Natural killer cell (primary cell): ENCODE measurements at regions not wholly inside any gene's neighbourhood (a gene's known extent, or its start where the extent isn't known, plus 50 kb on each side); places are given as distances from the start of the nearest gene placed in this dataset.

Experiments
- ATAC-seq, 3 donors: fragments of 150-1000 bp in 2 of 3; fragments of 200-7000 bp in 1 of 3; cut with Tn5 transposase; 1 replicate in 1 of 3; 2 replicates in 2 of 3; pipeline ENCODE4 v1.10.0; 2021; ENCODE audit warnings: mild to moderate bottlenecking in 2 of 3, moderate library complexity in 2 of 3
- DNase-seq, 2 donors: peaks; one replicate each; pipeline versions ENCODE4 v3.0.0 to v3.0.0-alpha.2; 2013 to 2021; ENCODE audit warnings: mixed read lengths in 1 of 2
- H3K27ac ChIP-seq: one replicate; pipeline ENCODE4 v1.5.1; 2013; ENCODE audit warnings: mild to moderate bottlenecking, low read length
- H3K27me3 ChIP-seq: one replicate; pipeline ENCODE4 v1.6.1; 2013; ENCODE audit warnings: low read length; ENCODE audit not compliant: control insufficient read depth, insufficient read depth
- H3K36me3 ChIP-seq: one replicate; pipeline ENCODE4 v1.6.1; 2013; ENCODE audit warnings: low read length; ENCODE audit not compliant: control insufficient read depth, insufficient read depth
- H3K4me1 ChIP-seq: one replicate; pipeline ENCODE4 v1.6.1; 2013; ENCODE audit warnings: low read length; ENCODE audit not compliant: control insufficient read depth, insufficient read depth
- H3K4me3 ChIP-seq: one replicate; pipeline ENCODE4 v1.5.1; 2013; ENCODE audit warnings: low read length
- H3K9me3 ChIP-seq: one replicate; pipeline ENCODE4 v1.6.1; 2013; ENCODE audit warnings: low read length; ENCODE audit not compliant: control insufficient read depth, insufficient read depth
- H3K27ac Mint-ChIP-seq, 2 donors: one replicate each; pipeline ENCODE4 v1.8.0; 2022; ENCODE audit warnings: mild to moderate bottlenecking in 2 of 2, mixed read lengths in 2 of 2, moderate library complexity in 1 of 2
- H3K27me3 Mint-ChIP-seq, 2 donors: one replicate each; pipeline ENCODE4 v1.8.0; 2022; ENCODE audit warnings: low read depth in 2 of 2, mixed read lengths in 2 of 2
- H3K36me3 Mint-ChIP-seq: one replicate; pipeline ENCODE4 v1.8.0; 2022; ENCODE audit warnings: mixed read lengths
- H3K4me1 Mint-ChIP-seq, 2 donors: one replicate each; pipeline ENCODE4 v1.8.0; 2022; ENCODE audit warnings: mixed read lengths in 2 of 2
- H3K4me3 Mint-ChIP-seq: one replicate; pipeline ENCODE4 v1.8.0; 2022; ENCODE audit warnings: mild to moderate bottlenecking, moderate library complexity, mixed read lengths
- H3K9me3 Mint-ChIP-seq, 2 donors: one replicate each; pipeline ENCODE4 v1.8.0; 2022; ENCODE audit warnings: mixed read lengths in 2 of 2
- WGBS: methylation state at CpG from one replicate; pipeline ENCODE4 v1.1.7; 2013; ENCODE audit warnings: missing lambda C conversion rate; ENCODE audit not compliant: insufficient coverage; 5-methylcytosine and 5-hydroxymethylcytosine counted together
- intact Hi-C: fragments of 100-400 bp; cut with micrococcal nuclease; formaldehyde crosslinking; loops from one replicate; pipeline ENCODE4 v1.14.2; 2022
- TF ChIP-seq, protein P1 (sequence below): fragments of 200-600 bp; IDR thresholded peaks from one replicate; pipeline ENCODE4 v1.8.0; 2022; ENCODE audit warnings: antibody characterized with exemption

DNA sequence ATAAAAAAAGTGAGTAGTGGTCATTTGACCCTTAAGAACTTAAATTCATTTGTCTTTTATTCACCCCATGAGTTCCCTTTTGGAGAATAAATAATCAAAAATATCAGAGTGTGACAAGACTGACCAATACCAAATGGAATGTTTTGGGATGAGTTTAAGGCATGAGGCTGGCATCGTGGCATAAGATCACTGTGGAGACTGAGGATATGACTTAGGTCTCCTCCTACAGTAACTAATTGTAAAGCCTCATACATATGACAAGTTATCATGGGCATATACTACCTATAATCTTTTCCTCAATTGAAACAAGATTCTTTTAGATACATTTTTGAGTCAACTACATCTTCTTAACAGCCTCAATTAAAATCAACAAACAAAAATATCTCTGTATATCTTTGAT lies 782.0 kb downstream of the SLITRK1 start:
- H3K4me1 Mint-ChIP-seq = no peaks in the 10 kb centered on the region
- TF ChIP-seq, protein P1, sequence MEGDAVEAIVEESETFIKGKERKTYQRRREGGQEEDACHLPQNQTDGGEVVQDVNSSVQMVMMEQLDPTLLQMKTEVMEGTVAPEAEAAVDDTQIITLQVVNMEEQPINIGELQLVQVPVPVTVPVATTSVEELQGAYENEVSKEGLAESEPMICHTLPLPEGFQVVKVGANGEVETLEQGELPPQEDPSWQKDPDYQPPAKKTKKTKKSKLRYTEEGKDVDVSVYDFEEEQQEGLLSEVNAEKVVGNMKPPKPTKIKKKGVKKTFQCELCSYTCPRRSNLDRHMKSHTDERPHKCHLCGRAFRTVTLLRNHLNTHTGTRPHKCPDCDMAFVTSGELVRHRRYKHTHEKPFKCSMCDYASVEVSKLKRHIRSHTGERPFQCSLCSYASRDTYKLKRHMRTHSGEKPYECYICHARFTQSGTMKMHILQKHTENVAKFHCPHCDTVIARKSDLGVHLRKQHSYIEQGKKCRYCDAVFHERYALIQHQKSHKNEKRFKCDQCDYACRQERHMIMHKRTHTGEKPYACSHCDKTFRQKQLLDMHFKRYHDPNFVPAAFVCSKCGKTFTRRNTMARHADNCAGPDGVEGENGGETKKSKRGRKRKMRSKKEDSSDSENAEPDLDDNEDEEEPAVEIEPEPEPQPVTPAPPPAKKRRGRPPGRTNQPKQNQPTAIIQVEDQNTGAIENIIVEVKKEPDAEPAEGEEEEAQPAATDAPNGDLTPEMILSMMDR = no peak

GRCh38 chr13:83088858-83089257 lies 793.4 kb downstream of the SLITRK1 start:
- Histone ChIP-seq H3K27me3 (no peaks in the 10 kb centered on the region), H3K9me3 (peaks cover 9% of the 10 kb centered on the region), H3K36me3 (no peaks in the 10 kb centered on the region), H3K4me3 (no peak overlapping the region), H3K27ac (no peak overlapping the region), H3K4me1 (no peaks in the 10 kb centered on the region)
- no peak overlapping the region for H3K4me3 Mint-ChIP-seq
- H3K36me3 Mint-ChIP-seq = peaks cover 23% of the 10 kb centered on the region
- no peaks in the 10 kb centered on the region for H3K27me3 Mint-ChIP-seq
- no CpG with 5 or more reads among the region's 1 CpG for WGBS
- H3K4me1 Mint-ChIP-seq = no peaks in the 10 kb centered on the region
- no peak for ATAC-seq
- peaks cover 19 to 34% of the 10 kb centered on the region in 2 donors for H3K9me3 Mint-ChIP-seq
- intact Hi-C loops = no loop called here
- no peak overlapping the region for H3K27ac Mint-ChIP-seq
- DNase-seq = no peak
- TF ChIP-seq, protein P1 = no peak

More for the DNA sequence above, 782.0 kb downstream of the SLITRK1 start:
- ATAC-seq (no peak), DNase-seq (no peak)
- Histone ChIP-seq H3K4me1 (no peaks in the 10 kb centered on the region), H3K36me3 (no peaks in the 10 kb centered on the region), H3K27me3 (no peaks in the 10 kb centered on the region), H3K4me3 (no peak overlapping the region), H3K27ac (no peak overlapping the region), H3K9me3 (peaks cover 3% of the 10 kb centered on the region)
- H3K4me3 Mint-ChIP-seq = no peak overlapping the region
- intact Hi-C loops = no loop called here
- no peaks in the 10 kb centered on the region for H3K27me3 Mint-ChIP-seq
- H3K9me3 Mint-ChIP-seq = peaks cover 16 to 28% of the 10 kb centered on the region in 2 donors
- H3K27ac Mint-ChIP-seq = no peak overlapping the region
- no CpG with 5 or more reads among the region's 1 CpG for WGBS
- no peaks in the 10 kb centered on the region for H3K36me3 Mint-ChIP-seq

GRCh38 chr13:83086948-83087347 lies 795.3 kb downstream of the SLITRK1 start:
- DNase-seq (no peak), ATAC-seq (no peak)
- WGBS = 81% methylated on average over 1 of the region's 1 CpG
- no peaks in the 10 kb centered on the region for H3K4me1 Mint-ChIP-seq
- no peak overlapping the region for H3K4me3 ChIP-seq
- peaks cover 21% of the 10 kb centered on the region for H3K36me3 Mint-ChIP-seq
- H3K4me1 ChIP-seq = no peaks in the 10 kb centered on the region
- no peak overlapping the region for H3K4me3 Mint-ChIP-seq
- no peak overlapping the region for H3K27ac Mint-ChIP-seq
- H3K9me3 ChIP-seq = peaks cover 9% of the 10 kb centered on the region
- intact Hi-C loops = no loop called here
- TF ChIP-seq, protein P1 = no peak
- H3K27ac ChIP-seq = no peak overlapping the region
- no peaks in the 10 kb centered on the region for H3K36me3 ChIP-seq
- peaks cover 17 to 36% of the 10 kb centered on the region in 2 donors for H3K9me3 Mint-ChIP-seq
- no peaks in the 10 kb centered on the region for H3K27me3 ChIP-seq
- no peaks in the 10 kb centered on the region for H3K27me3 Mint-ChIP-seq

DNA sequence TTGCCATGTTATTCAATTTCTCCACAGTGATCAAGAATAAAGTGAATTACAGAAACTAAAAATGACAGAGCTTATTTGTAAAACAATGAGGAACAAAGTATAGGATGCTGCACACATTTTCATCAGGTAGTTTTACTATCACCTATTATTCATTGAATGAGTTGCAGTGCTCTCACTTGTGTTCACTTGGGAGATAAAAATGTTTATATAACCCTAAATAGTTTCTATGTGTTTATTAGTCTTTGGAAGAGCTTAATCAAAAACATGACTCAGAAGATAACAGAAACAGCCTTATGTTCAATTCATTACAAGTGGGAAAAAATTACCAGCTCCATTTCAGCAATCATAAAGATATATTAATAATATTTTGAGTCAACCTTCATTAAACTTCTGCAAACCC lies 796.2 kb downstream of the SLITRK1 start:
- ATAC-seq = no peak
- TF ChIP-seq, protein P1 = no peak

More for the DNA sequence above, 796.2 kb downstream of the SLITRK1 start:
- Histone ChIP-seq H3K4me3 (no peak overlapping the region), H3K27ac (no peak overlapping the region), H3K9me3 (peaks cover 9% of the 10 kb centered on the region), H3K27me3 (no peaks in the 10 kb centered on the region), H3K36me3 (no peaks in the 10 kb centered on the region), H3K4me1 (no peaks in the 10 kb centered on the region)
- Mint-ChIP-seq H3K4me3 (no peak overlapping the region), H3K27me3 (no peaks in the 10 kb centered on the region), H3K27ac (no peak overlapping the region), H3K9me3 (peaks cover 12 to 33% of the 10 kb centered on the region in 2 donors), H3K36me3 (peaks cover 15% of the 10 kb centered on the region), H3K4me1 (no peaks in the 10 kb centered on the region)
- DNase-seq = no peak
- intact Hi-C loops = no loop called here
